GM21515 (cell line): ENCODE measurements at regions not wholly inside any gene's neighbourhood (a gene's known extent, or its start where the extent isn't known, plus 50 kb on each side); places are given as distances from the start of the nearest gene placed in this dataset.

Experiments used
- ATAC-seq: cut with Tn5 transposase; IDR thresholded peaks from one replicate; pipeline ENCODE4 v1.9.1; 2021; ENCODE audit not compliant: unreplicated experiment

GRCh38 chr11:71357414-71357813 is 90.8 kb downstream of the DHCR7 start:
- ATAC-seq, result no peak

- no peak for ATAC-seq
Observed at GRCh38 chr11:71356904-71357303, 91.3 kb downstream of the DHCR7 start.

- ATAC-seq, result no peak
Observed at GRCh38 chr11:71356280-71356876, 91.8 kb downstream of the DHCR7 start.

GRCh38 chr11:71355281-71355680 is 92.9 kb downstream of the DHCR7 start:
- ATAC-seq, result no peak

- ATAC-seq, result no peak
Observed at GRCh38 chr11:71354394-71355105, 93.6 kb downstream of the DHCR7 start.

GRCh38 chr11:71352748-71353147 is 95.4 kb downstream of the DHCR7 start:
- no peak for ATAC-seq

- ATAC-seq, result no peak
Observed at GRCh38 chr11:71352226-71352625, 96.0 kb downstream of the DHCR7 start.

- no peak for ATAC-seq
Observed at GRCh38 chr11:71349627-71350026, 97.2 kb upstream of the SHANK2 start.

- ATAC-seq, result no peak
Observed at GRCh38 chr11:71343828-71344400, 91.5 kb upstream of the SHANK2 start.

- no peak for ATAC-seq
Observed at GRCh38 chr11:71342951-71343827, 90.8 kb upstream of the SHANK2 start.

GRCh38 chr11:71342116-71342515 is 89.7 kb upstream of the SHANK2 start:
- no peak for ATAC-seq

- no peak for ATAC-seq
Observed at GRCh38 chr11:71341596-71341995, 89.2 kb upstream of the SHANK2 start.

- no peak for ATAC-seq
Observed at GRCh38 chr11:71341173-71341572, 88.8 kb upstream of the SHANK2 start.

- ATAC-seq, result no peak
Observed at GRCh38 chr11:71340086-71340606, 87.8 kb upstream of the SHANK2 start.

GRCh38 chr11:71339396-71339881 is 87.1 kb upstream of the SHANK2 start:
- ATAC-seq, result no peak

GRCh38 chr11:71338801-71339395 is 86.5 kb upstream of the SHANK2 start:
- ATAC-seq, result no peak

GRCh38 chr11:71336996-71337754 is 84.8 kb upstream of the SHANK2 start:
- no peak for ATAC-seq

- ATAC-seq, result no peak
Observed at GRCh38 chr11:71336176-71336995, 84.0 kb upstream of the SHANK2 start.

GRCh38 chr11:71335371-71335770 is 83.0 kb upstream of the SHANK2 start:
- no peak for ATAC-seq
